NT2/D1 (cell line): ENCODE measurements at regions not wholly inside any gene's neighbourhood (a gene's known extent, or its start where the extent isn't known, plus 50 kb on each side); places are given as distances from the start of the nearest gene placed in this dataset.
A peak's percentile ranks its signal among the peaks of the same experiment; 100 is the strongest.

ENCODE experiments used
- DNase-seq: peaks from one replicate; pipeline ENCODE4 v3.0.0-alpha.2; 2011; ENCODE audit warnings: low read depth, low spot score
- H3K27me3 ChIP-seq: 2 replicates; pipeline ENCODE4 v1.6.0; 2011; ENCODE audit warnings: mild to moderate bottlenecking; ENCODE audit not compliant: insufficient read length, insufficient read depth
- H3K36me3 ChIP-seq: 2 replicates; pipeline ENCODE4 v1.6.1; 2011; ENCODE audit warnings: mild to moderate bottlenecking, low read length, mixed read lengths; ENCODE audit not compliant: insufficient read depth, insufficient read length
- H3K4me1 ChIP-seq: 2 replicates; pipeline ENCODE4 v1.5.1; 2011; ENCODE audit not compliant: insufficient read depth, insufficient read length
- H3K4me3 ChIP-seq: 2 replicates; pipeline ENCODE4 v1.5.1; 2011; ENCODE audit warnings: low read depth; ENCODE audit not compliant: insufficient read length
- H3K9ac ChIP-seq: 2 replicates; pipeline ENCODE4 v1.6.0; 2011; ENCODE audit warnings: low read depth; ENCODE audit not compliant: insufficient read length
- H3K9me3 ChIP-seq: 2 replicates; pipeline ENCODE4 v1.5.1; 2011; ENCODE audit warnings: mild to moderate bottlenecking, low read length; ENCODE audit not compliant: insufficient read depth
- SUZ12 ChIP-seq: IDR thresholded peaks from 2 replicates; pipeline ENCODE4 v1.6.1; 2011; ENCODE audit not compliant: insufficient read length, insufficient read depth; ENCODE audit errors: extremely low read depth
- YY1 ChIP-seq: IDR thresholded peaks from 2 replicates; pipeline ENCODE4 v1.6.1; 2011; ENCODE audit not compliant: insufficient read length, insufficient read depth
- ZNF274 ChIP-seq: IDR thresholded peaks from 2 replicates; pipeline ENCODE4 v1.6.1; 2011; ENCODE audit warnings: mild to moderate bottlenecking, low read depth, low read length

- Histone ChIP-seq H3K9me3 (peaks cover 10% of the 10 kb centered on the region; the same call in 1 of the 2 replicates), H3K9ac (no peak overlapping the region), H3K4me1 (no peaks in the 10 kb centered on the region), H3K36me3 (no peaks in the 10 kb centered on the region), H3K4me3 (no peak overlapping the region), H3K27me3 (no peaks in the 10 kb centered on the region)
- peak; percentile 49 for DNase-seq
- no peak for TF ChIP-seq YY1
- TF ChIP-seq SUZ12 = no peak
- no peak for TF ChIP-seq ZNF274
These were observed 1202.8 kb upstream of the ACVR2A start for GRCh38 chr2:146642066-146642465.

- Histone ChIP-seq H3K36me3 (no peaks in the 10 kb centered on the region), H3K9ac (no peak overlapping the region), H3K9me3 (no peaks in the 10 kb centered on the region), H3K4me1 (no peaks in the 10 kb centered on the region), H3K27me3 (no peaks in the 10 kb centered on the region), H3K4me3 (no peak overlapping the region)
- no peak for DNase-seq
- TF ChIP-seq SUZ12 (no peak), ZNF274 (no peak), YY1 (no peak)
These were observed 1210.4 kb upstream of the ACVR2A start for GRCh38 chr2:146634230-146635097.

- H3K4me1 ChIP-seq = no peaks in the 10 kb centered on the region
- H3K27me3 ChIP-seq = no peaks in the 10 kb centered on the region
- TF ChIP-seq ZNF274 (no peak), SUZ12 (no peak), YY1 (no peak)
- no peaks in the 10 kb centered on the region for H3K9me3 ChIP-seq
- no peaks in the 10 kb centered on the region for H3K36me3 ChIP-seq
- no peak for DNase-seq
- no peak overlapping the region for H3K4me3 ChIP-seq
- no peak overlapping the region for H3K9ac ChIP-seq
These were observed 1211.7 kb upstream of the ACVR2A start for GRCh38 chr2:146633159-146633558.

- no peak overlapping the region for H3K4me3 ChIP-seq
- H3K9ac ChIP-seq = no peak overlapping the region
- no peaks in the 10 kb centered on the region for H3K4me1 ChIP-seq
- no peak for DNase-seq
- no peaks in the 10 kb centered on the region for H3K27me3 ChIP-seq
- no peaks in the 10 kb centered on the region for H3K36me3 ChIP-seq
- no peak for TF ChIP-seq ZNF274
- TF ChIP-seq YY1 = no peak
- no peak for TF ChIP-seq SUZ12
- no peaks in the 10 kb centered on the region for H3K9me3 ChIP-seq
These were observed 1212.1 kb upstream of the ACVR2A start for GRCh38 chr2:146632707-146633106.

- Histone ChIP-seq H3K9me3 (no peaks in the 10 kb centered on the region), H3K4me3 (no peak overlapping the region), H3K9ac (no peak overlapping the region), H3K36me3 (no peaks in the 10 kb centered on the region), H3K4me1 (no peaks in the 10 kb centered on the region), H3K27me3 (no peaks in the 10 kb centered on the region)
- no peak for DNase-seq
- TF ChIP-seq YY1 (no peak), ZNF274 (no peak), SUZ12 (no peak)
These were observed 1220.2 kb upstream of the ACVR2A start for GRCh38 chr2:146624430-146625160.

GRCh38 chr2:146623771-146624170 is 1221.1 kb upstream of the ACVR2A start:
- no peak for DNase-seq
- no peak for TF ChIP-seq ZNF274
- no peak for TF ChIP-seq YY1
- no peak for TF ChIP-seq SUZ12
- Histone ChIP-seq H3K4me1 (no peaks in the 10 kb centered on the region), H3K9me3 (no peaks in the 10 kb centered on the region; the same call in 1 of the 2 replicates), H3K4me3 (no peak overlapping the region), H3K9ac (no peak overlapping the region), H3K27me3 (no peaks in the 10 kb centered on the region), H3K36me3 (no peaks in the 10 kb centered on the region)

- no peak for TF ChIP-seq ZNF274
- TF ChIP-seq SUZ12 = no peak
- TF ChIP-seq YY1 = no peak
- Histone ChIP-seq H3K27me3 (no peaks in the 10 kb centered on the region), H3K36me3 (no peaks in the 10 kb centered on the region), H3K4me1 (no peaks in the 10 kb centered on the region), H3K9me3 (no peaks in the 10 kb centered on the region; the same call in 1 of the 2 replicates), H3K4me3 (no peak overlapping the region), H3K9ac (no peak overlapping the region)
- no peak for DNase-seq
These were observed 1223.2 kb upstream of the ACVR2A start for GRCh38 chr2:146621656-146622055.
